ENCODE measurements at regions not wholly inside any gene's neighbourhood (a gene's known extent, or its start where the extent isn't known, plus 50 kb on each side); places are given as distances from the start of the nearest gene placed in this dataset.
"Not testable (repeated sequence)": the region's sequence is repeated elsewhere in the genome, so short reads cannot be mapped to it uniquely, and the experiment has no call there.

GRCh38 chr18:47399475-47399874 is 148.0 kb upstream of the SKOR2 start:
- DNase-seq, result no peak

GRCh38 chr18:47397671-47398319 is 146.3 kb upstream of the SKOR2 start:
- no peak for DNase-seq

DNA sequence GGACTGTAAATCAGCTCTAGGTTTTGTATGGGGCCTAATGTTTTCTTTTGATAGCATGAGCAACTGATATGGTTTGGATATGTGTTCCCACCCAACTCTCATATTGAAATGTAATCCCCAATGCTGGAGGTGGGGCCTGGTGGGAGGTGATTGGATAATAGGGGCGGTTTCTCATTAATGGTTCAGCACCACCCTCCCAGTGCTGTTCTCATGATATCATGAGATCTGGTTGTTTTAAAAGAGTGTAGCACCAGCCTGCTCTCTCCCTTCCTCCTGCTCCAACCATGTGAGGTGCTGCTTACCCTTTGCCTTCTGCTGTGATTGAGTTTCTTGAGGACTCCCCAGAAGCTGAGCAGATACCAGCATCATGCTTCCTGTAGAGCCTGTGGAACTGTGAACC is 140.2 kb upstream of the SKOR2 start:
- no peak for DNase-seq

- no peak for DNase-seq
Observed at GRCh38 chr18:47390410-47391024, 139.1 kb upstream of the SKOR2 start.

DNA sequence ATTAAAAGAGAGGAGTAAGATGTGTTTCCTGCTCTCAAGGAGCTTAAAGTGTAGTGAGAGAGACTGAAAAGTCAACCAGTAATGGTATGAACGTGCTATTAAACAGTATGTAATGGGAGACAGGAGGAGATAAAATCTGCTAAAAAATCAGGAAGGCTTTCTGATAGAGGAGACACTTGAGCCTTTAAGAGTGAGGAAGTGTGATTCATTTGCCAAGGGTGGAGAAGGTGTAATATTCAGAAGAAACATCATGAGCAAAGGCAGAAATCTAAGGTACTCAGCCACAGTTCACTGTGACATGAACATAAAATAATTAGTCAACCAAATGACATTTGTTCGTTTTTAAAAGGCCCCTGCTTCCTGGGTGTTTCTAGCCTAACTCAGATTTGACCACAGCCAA is 137.8 kb upstream of the SKOR2 start:
- no peak for DNase-seq

GRCh38 chr18:47387864-47388263 is 136.4 kb upstream of the SKOR2 start:
- no peak for DNase-seq

- DNase-seq, result no peak
Observed at GRCh38 chr18:47383729-47384128, 132.3 kb upstream of the SKOR2 start.

GRCh38 chr18:47381975-47382570 is 130.6 kb upstream of the SKOR2 start:
- no peak for DNase-seq

DNA sequence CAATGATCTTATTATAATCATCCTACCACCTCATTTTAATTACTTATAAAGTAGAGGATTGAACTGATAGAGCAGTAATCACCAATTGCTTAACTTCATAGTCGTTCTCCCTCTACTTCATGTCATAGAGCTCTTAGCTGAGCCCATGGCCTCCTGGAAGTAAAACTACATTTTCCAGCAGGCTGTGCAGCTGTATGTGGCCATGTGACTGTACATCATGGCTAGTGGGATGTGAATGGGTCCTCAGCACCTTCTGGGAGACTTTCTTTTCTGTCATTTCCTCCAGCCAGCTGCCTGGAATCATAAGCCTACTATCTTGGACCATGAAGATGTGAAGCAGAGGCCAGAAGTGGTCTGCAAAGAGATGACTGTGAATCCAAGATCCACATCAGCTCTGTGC is 128.7 kb upstream of the SKOR2 start:
- no peak for DNase-seq

GRCh38 chr18:47373465-47373864 is 122.0 kb upstream of the SKOR2 start:
- DNase-seq, result no peak

DNA sequence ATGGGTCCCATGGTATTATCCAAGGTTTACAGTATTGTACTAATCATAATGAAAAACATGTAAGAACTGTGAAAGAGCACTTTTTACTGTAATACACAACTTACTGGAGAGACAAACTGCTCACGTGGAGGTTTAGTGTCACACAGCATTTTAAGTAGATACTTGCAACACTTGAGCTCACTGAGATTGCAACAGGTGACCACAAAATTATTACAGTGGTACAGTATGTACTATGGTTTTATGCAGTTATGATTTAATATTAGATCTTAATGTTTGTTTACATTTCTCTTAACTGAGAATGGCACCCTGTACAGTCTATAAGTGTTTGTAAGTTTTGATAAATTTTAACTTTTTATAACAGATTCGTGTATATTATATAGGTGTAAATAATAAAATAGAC is 118.6 kb upstream of the SKOR2 start:
- DNase-seq, result no peak

DNA sequence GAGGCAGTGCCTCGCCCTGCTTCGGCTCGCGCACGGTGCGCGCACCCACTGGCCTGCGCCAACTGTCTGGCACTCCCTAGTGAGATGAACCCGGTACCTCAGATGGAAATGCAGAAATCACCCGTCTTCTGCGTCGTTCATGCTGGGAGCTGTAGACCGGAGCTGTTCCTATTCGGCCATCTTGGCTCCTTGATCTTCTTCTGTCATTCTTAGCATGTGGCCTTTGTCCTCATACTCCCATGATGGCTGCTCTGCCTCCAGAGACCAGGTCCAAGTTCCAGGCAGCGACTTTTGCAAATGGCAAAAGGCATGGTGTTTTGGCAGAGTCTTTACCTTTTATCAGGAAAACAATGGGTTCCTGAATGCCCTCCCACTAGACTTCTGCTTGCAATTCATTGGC is 102.6 kb upstream of the SKOR2 start:
- not testable (repeated sequence) for DNase-seq

DNA sequence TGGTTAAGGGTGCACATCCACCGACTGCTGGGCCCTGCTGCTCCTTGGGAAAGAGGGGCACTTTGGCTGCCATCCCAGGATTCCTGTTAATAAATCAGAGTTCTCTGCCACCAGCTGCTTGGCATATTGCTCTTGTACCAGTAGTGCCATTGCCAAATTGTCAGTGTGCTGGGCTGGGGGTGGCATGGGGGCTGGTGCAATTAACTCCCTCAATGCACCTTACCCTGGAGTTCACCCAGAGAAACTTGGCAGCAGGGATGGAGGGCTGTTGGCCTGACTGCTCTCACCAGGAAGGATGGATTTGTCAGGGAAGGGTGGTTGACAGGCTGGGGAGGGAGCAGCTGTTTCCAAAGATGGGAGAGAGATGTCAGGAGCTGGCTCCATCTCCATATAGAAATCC is 94.6 kb upstream of the SKOR2 start:
- no peak for DNase-seq

- DNase-seq, result no peak
Observed at GRCh38 chr18:47345291-47345690, 93.8 kb upstream of the SKOR2 start.

- no peak for DNase-seq
Observed at GRCh38 chr18:47343291-47343690, 91.8 kb upstream of the SKOR2 start.

GRCh38 chr18:47342566-47342965 is 91.1 kb upstream of the SKOR2 start:
- DNase-seq, result no peak

GRCh38 chr18:47341678-47342077 is 90.2 kb upstream of the SKOR2 start:
- DNase-seq, result no peak

- DNase-seq, result no peak
Observed at GRCh38 chr18:47334966-47335365, 83.5 kb upstream of the SKOR2 start.

- DNase-seq, result no peak
Observed at GRCh38 chr18:47333926-47334635, 82.6 kb upstream of the SKOR2 start.

- DNase-seq, result no peak
Observed at GRCh38 chr18:47331641-47332040, 80.2 kb upstream of the SKOR2 start.

GRCh38 chr18:47331026-47331425 is 79.6 kb upstream of the SKOR2 start:
- no peak for DNase-seq

DNA sequence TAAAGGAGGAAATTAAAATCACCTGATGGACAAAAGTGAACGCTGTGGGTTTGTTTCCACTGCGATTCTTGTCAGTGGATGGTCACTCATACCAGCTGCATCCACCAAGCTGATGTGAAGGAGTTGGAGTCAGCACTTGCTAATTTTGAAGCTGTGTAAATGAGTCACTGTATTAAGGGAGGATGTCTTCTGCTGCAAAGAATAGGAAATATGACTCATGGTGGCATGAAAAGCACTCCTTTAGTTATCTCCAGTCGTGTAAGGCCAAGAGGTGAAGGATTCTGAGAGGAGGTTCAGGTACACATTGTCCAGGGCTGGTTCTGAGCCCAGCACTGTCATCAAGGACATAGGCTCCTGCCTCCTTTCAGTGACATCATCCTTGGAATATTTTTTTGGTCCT is 71.7 kb upstream of the SKOR2 start:
- DNase-seq, result no peak

DNA sequence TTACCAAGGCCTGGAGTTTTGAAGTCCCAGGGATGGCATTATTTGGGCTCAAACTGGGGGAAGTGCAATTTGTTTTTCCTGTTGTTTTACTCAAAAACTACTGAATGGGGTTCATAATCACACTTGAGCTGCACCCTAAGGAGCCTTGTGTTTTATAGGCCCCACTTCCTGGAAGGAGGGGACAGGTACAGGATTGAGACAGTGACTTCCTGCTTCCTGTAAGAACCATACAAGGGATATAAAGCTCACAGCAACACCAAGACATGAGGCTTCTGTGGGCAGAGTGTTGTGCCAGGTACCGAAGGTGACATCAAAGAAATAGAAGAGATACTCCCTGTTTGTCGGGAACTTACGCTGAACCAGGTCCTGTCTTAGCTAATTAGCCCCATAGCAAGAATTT is 70.4 kb upstream of the SKOR2 start:
- DNase-seq, result no peak
